Spleen (tissue), 11 donors: ENCODE measurements at regions not wholly inside any gene's neighbourhood (a gene's known extent, or its start where the extent isn't known, plus 50 kb on each side); places are given as distances from the start of the nearest gene placed in this dataset.

ENCODE experiments used
- DNase-seq: peaks from one replicate; pipeline ENCODE4 v3.0.0-alpha.2; 2020
- H3K27ac ChIP-seq, 8 donors: fragments of 200-600 bp; sonication (generic) in 7 of 8; 1 replicate in 4 of 8; 2 replicates in 4 of 8; pipeline versions ENCODE4 v1.5.0 to v1.8.0; 2016 to 2021; ENCODE audit warnings: inconsistent platforms in 4 of 8, mild to moderate bottlenecking in 4 of 8, moderate library complexity in 1 of 8
- H3K27me3 ChIP-seq, 7 donors: fragments of 200-600 bp; sonication (generic) in 6 of 7; replicated peaks in 1 of 7; 1 replicate in 4 of 7; 2 replicates in 3 of 7; pipeline versions ENCODE4 v1.5.0 to v1.8.0; 2016 to 2021; ENCODE audit warnings: inconsistent platforms in 3 of 7, mild to moderate bottlenecking in 1 of 7
- H3K36me3 ChIP-seq, 6 donors: fragments of 200-600 bp; sonication (generic) in 5 of 6; 1 replicate in 4 of 6; 2 replicates in 2 of 6; pipeline versions ENCODE4 v1.5.0 to v1.8.0; 2016 to 2021; ENCODE audit warnings: inconsistent platforms in 2 of 6
- H3K4me1 ChIP-seq, 6 donors: fragments of 200-600 bp; sonication (generic) in 5 of 6; 1 replicate in 3 of 6; 2 replicates in 3 of 6; pipeline versions ENCODE4 v1.5.0 to v1.8.0; 2016 to 2021; ENCODE audit warnings: inconsistent platforms in 3 of 6
- H3K4me3 ChIP-seq, 8 donors: fragments of 200-600 bp; sonication (generic) in 7 of 8; 1 replicate in 4 of 8; 2 replicates in 4 of 8; pipeline versions ENCODE4 v1.5.0 to v1.8.0; 2016 to 2021; ENCODE audit warnings: inconsistent platforms in 4 of 8, mild to moderate bottlenecking in 4 of 8, moderate library complexity in 2 of 8
- H3K9me3 ChIP-seq, 8 donors: fragments of 200-600 bp; sonication (generic) in 7 of 8; 1 replicate in 4 of 8; 2 replicates in 4 of 8; pipeline versions ENCODE4 v1.5.0 to v1.8.0; 2016 to 2021; ENCODE audit warnings: inconsistent platforms in 4 of 8
- POLR2A ChIP-seq, 3 donors: fragments of 450-650 bp; IDR thresholded peaks; one replicate each; pipeline ENCODE4 v1.5.1; 2017; ENCODE audit warnings: antibody characterized with exemption in 3 of 3, mild to moderate bottlenecking in 1 of 3
- POLR2AphosphoS5 ChIP-seq, 3 donors: sonication (generic); formaldehyde crosslinking; IDR thresholded peaks; one replicate each; pipeline ENCODE4 v1.5.1; 2017; ENCODE audit warnings: antibody characterized with exemption in 3 of 3
- WGBS, 5 donors: extraction: QIAGEN DNeasy Blood & Tissue Kit in 3 of 5; methylation state at CpG; one replicate each; pipeline versions ENCODE4 v1.1.5 to v1.1.7; 2013 to 2018; 5-methylcytosine and 5-hydroxymethylcytosine counted together
- intact Hi-C: fragments of 100-400 bp; cut with DNase I; formaldehyde crosslinking; loops from one replicate; pipeline ENCODE4 v1.15.0; 2023; ENCODE audit warnings: low total_unique reads
- TF ChIP-seq, protein P1 (sequence below), 11 experiments: fragments of 200-600 bp in 7 of 11; fragments of 450-650 bp in 4 of 11; sonication (generic) in 4 of 11; IDR thresholded peaks in 8 of 11; conservative IDR thresholded peaks in 3 of 11; 1 replicate in 7 of 11; 2 replicates in 4 of 11; pipeline versions ENCODE4 v1.4.0 to v1.8.0; 2016 to 2021; ENCODE audit warnings: antibody characterized with exemption in 11 of 11, inconsistent platforms in 4 of 11, mild to moderate bottlenecking in 1 of 11
- donor health status: healthy with polysubstance abuse.
- donor health status: DM: no; HTN: no; CAD: no; lungs with moderate emphysema.
- donor health status: DM: no; HTN: no; CAD: no.
- donor health status: Bipolar disorder and iron deficiency.
- donor health status: healthy.
- donor health status: DM: no; HTN: no; CAD: no.
- donor health status: DM: yes; HTN: yes; CAD: no.

DNA sequence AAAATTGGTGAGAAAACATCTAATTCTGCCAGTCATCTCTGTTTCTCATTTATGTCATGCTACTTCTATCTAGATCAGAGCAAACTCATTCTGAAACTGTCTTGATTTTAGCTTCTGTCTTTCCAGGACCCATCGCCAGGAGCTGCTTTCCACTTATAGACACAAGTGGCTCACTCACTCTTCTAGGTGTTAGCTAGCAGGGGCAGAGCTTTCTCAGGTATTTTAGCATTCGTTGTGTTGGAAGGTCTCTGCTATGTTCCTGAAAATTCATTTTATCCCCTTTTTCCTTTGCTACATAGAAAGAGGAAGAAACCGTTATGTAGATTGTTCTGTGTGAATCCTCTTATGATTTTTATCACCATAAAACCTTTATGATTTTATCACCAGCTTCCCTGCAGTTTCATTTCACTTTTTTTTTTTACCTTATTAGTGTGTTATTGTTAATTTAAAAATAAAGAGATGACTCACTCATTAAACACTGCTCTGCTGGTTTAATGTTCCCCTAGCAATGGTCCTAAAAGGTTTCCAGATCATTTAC is 246.6 kb upstream of the AADAT start:
- peaks cover 0 to 24% (median 16%) of the 10 kb centered on the region in 8 donors for H3K9me3 ChIP-seq

GRCh38 chr4:170325599-170325998 is 235.8 kb upstream of the AADAT start:
- no peaks in the 10 kb centered on the region for H3K4me1 ChIP-seq
- H3K27me3 ChIP-seq = no peaks in the 10 kb centered on the region
- intact Hi-C loops = no loop called here
- peaks cover 0 to 27% (median 21%) of the 10 kb centered on the region in 8 donors for H3K9me3 ChIP-seq
- TF ChIP-seq POLR2AphosphoS5 (IDR thresholded peaks at IDR 0.05) = no peak
- no peak for DNase-seq
- WGBS, 5 donors = 27 to 59% (median 47%) methylated on average over 3 of the region's 3 CpGs
- H3K27ac ChIP-seq = no peak overlapping the region
- H3K4me3 ChIP-seq = no peak overlapping the region
- no peaks in the 10 kb centered on the region for H3K36me3 ChIP-seq

More for the DNA sequence above, 246.6 kb upstream of the AADAT start:
- no peak for TF ChIP-seq POLR2AphosphoS5 (IDR thresholded peaks at IDR 0.05)
- TF ChIP-seq POLR2A (IDR thresholded peaks at IDR 0.05) = no peak
- TF ChIP-seq, protein P1, sequence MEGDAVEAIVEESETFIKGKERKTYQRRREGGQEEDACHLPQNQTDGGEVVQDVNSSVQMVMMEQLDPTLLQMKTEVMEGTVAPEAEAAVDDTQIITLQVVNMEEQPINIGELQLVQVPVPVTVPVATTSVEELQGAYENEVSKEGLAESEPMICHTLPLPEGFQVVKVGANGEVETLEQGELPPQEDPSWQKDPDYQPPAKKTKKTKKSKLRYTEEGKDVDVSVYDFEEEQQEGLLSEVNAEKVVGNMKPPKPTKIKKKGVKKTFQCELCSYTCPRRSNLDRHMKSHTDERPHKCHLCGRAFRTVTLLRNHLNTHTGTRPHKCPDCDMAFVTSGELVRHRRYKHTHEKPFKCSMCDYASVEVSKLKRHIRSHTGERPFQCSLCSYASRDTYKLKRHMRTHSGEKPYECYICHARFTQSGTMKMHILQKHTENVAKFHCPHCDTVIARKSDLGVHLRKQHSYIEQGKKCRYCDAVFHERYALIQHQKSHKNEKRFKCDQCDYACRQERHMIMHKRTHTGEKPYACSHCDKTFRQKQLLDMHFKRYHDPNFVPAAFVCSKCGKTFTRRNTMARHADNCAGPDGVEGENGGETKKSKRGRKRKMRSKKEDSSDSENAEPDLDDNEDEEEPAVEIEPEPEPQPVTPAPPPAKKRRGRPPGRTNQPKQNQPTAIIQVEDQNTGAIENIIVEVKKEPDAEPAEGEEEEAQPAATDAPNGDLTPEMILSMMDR (IDR thresholded peaks at IDR 0.05 in 8 of 11, conservative IDR thresholded peaks at IDR 0.05 in 3 of 11) = no peak
- intact Hi-C loops = no loop called here
- WGBS, 5 donors = 58 to 65% (median 59%) methylated on average over 3 of the region's 3 CpGs
- no peak overlapping the region for H3K27ac ChIP-seq
- no peaks in the 10 kb centered on the region for H3K36me3 ChIP-seq
- H3K4me1 ChIP-seq = no peaks in the 10 kb centered on the region
- DNase-seq = no peak
- no peaks in the 10 kb centered on the region for H3K27me3 ChIP-seq
- no peak overlapping the region for H3K4me3 ChIP-seq

- intact Hi-C loops = no loop called here
- no peak for DNase-seq
- Histone ChIP-seq H3K36me3 (no peaks in the 10 kb centered on the region), H3K4me3 (no peak overlapping the region), H3K9me3 (peaks cover 0 to 27% (median 21%) of the 10 kb centered on the region in 8 donors), H3K27ac (no peak overlapping the region), H3K27me3 (no peaks in the 10 kb centered on the region), H3K4me1 (no peaks in the 10 kb centered on the region)
- WGBS, 5 donors = 53 to 73% (median 56%) methylated on average over 2 of the region's 2 CpGs
- TF ChIP-seq POLR2A (IDR thresholded peaks at IDR 0.05) (no peak), POLR2AphosphoS5 (IDR thresholded peaks at IDR 0.05) (no peak)
- TF ChIP-seq, protein P1 (IDR thresholded peaks at IDR 0.05 in 8 of 11, conservative IDR thresholded peaks at IDR 0.05 in 3 of 11) = no peak
Measured at GRCh38 chr4:170323623-170324022, 233.9 kb upstream of the AADAT start.

DNA sequence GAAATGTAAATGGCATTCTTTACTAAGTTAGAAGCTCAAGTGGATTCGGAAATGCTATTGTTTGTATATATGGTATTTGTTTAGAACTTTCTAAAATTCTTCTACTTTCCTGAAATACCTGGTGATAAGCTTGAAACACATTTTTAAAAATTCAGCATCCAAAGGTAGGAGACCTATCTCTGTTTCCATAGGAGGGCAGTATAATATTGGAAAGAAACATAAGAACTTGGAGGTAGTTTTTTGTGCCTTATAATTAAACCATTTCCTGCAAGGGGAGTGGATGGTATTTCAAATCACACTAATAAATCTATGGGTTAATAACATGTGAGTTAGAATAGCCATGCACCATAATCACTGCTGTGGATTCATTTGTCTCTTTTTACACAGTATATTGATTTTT is 217.4 kb upstream of the AADAT start:
- Histone ChIP-seq H3K4me3 (no peak overlapping the region), H3K27ac (no peak overlapping the region), H3K27me3 (no peaks in the 10 kb centered on the region), H3K4me1 (no peaks in the 10 kb centered on the region), H3K9me3 (no peaks in the 10 kb centered on the region), H3K36me3 (no peaks in the 10 kb centered on the region)
- no peak for TF ChIP-seq POLR2AphosphoS5 (IDR thresholded peaks at IDR 0.05)
- TF ChIP-seq POLR2A (IDR thresholded peaks at IDR 0.05) = no peak
- TF ChIP-seq, protein P1 (IDR thresholded peaks at IDR 0.05 in 8 of 11, conservative IDR thresholded peaks at IDR 0.05 in 3 of 11) = no peak
- DNase-seq = no peak
- WGBS, 5 donors = 67 to 84% (median 76%) methylated on average over 1 of the region's 1 CpG
- intact Hi-C loops = no loop called here

- no peaks in the 10 kb centered on the region for H3K4me1 ChIP-seq
- intact Hi-C loops = no loop called here
- H3K27ac ChIP-seq = no peak overlapping the region
- no peak for DNase-seq
- no peaks in the 10 kb centered on the region for H3K36me3 ChIP-seq
- H3K9me3 ChIP-seq = no peaks in the 10 kb centered on the region
- no peak for TF ChIP-seq POLR2AphosphoS5 (IDR thresholded peaks at IDR 0.05)
- H3K27me3 ChIP-seq = no peaks in the 10 kb centered on the region
- no peak overlapping the region for H3K4me3 ChIP-seq
Measured at GRCh38 chr4:170306208-170306607, 216.5 kb upstream of the AADAT start.
